Epidermal melanocyte (primary cell): ENCODE measurements at regions not wholly inside any gene's neighbourhood (a gene's known extent, or its start where the extent isn't known, plus 50 kb on each side); places are given as distances from the start of the nearest gene placed in this dataset.
"Not testable (repeated sequence)": the region's sequence is repeated elsewhere in the genome, so short reads cannot be mapped to it uniquely, and the experiment has no call there.

ENCODE experiments used
- DNase-seq: peaks from one replicate; pipeline ENCODE4 v3.0.0; 2011; ENCODE audit warnings: low spot score; ENCODE audit not compliant: insufficient read length

- no peak for DNase-seq
Observed at GRCh38 chr14:53367644-53368026, 214.5 kb upstream of the DDHD1 start.

- no peak for DNase-seq
Observed at GRCh38 chr14:53365486-53366130, 212.5 kb upstream of the DDHD1 start.

- DNase-seq, result not testable (repeated sequence)
Observed at GRCh38 chr14:53362916-53363315, 209.8 kb upstream of the DDHD1 start.

- no peak for DNase-seq
Observed at GRCh38 chr14:53360829-53361228, 207.7 kb upstream of the DDHD1 start.

- no peak for DNase-seq
Observed at GRCh38 chr14:53358166-53358565, 205.0 kb upstream of the DDHD1 start.

- DNase-seq, result no peak
Observed at GRCh38 chr14:53356361-53357150, 203.4 kb upstream of the DDHD1 start.

- DNase-seq, result peak; percentile 16
Observed at GRCh38 chr14:53355581-53356112, 202.5 kb upstream of the DDHD1 start.

GRCh38 chr14:53354336-53354735 is 201.2 kb upstream of the DDHD1 start:
- no peak for DNase-seq

- DNase-seq, result no peak
Observed at GRCh38 chr14:53350866-53351265, 197.7 kb upstream of the DDHD1 start.

GRCh38 chr14:53350429-53350828 is 197.3 kb upstream of the DDHD1 start:
- no peak for DNase-seq

GRCh38 chr14:53346988-53347387 is 193.9 kb upstream of the DDHD1 start:
- DNase-seq, result no peak

- DNase-seq, result no peak
Observed at GRCh38 chr14:53341324-53341723, 188.2 kb upstream of the DDHD1 start.

GRCh38 chr14:53338192-53338591 is 185.1 kb upstream of the DDHD1 start:
- DNase-seq, result no peak

- no peak for DNase-seq
Observed at GRCh38 chr14:53336729-53337128, 183.6 kb upstream of the DDHD1 start.

GRCh38 chr14:53333809-53334208 is 180.7 kb upstream of the DDHD1 start:
- DNase-seq, result no peak

GRCh38 chr14:53331921-53332320 is 178.8 kb upstream of the DDHD1 start:
- no peak for DNase-seq

- DNase-seq, result no peak
Observed at GRCh38 chr14:53331247-53331646, 178.1 kb upstream of the DDHD1 start.

- no peak for DNase-seq
Observed at GRCh38 chr14:53330441-53330840, 177.3 kb upstream of the DDHD1 start.

GRCh38 chr14:53328841-53329240 is 175.7 kb upstream of the DDHD1 start:
- DNase-seq, result no peak

- DNase-seq, result no peak
Observed at GRCh38 chr14:53327716-53328115, 174.6 kb upstream of the DDHD1 start.

- no peak for DNase-seq
Observed at GRCh38 chr14:53325176-53325806, 172.2 kb upstream of the DDHD1 start.

GRCh38 chr14:53316504-53316903 is 163.4 kb upstream of the DDHD1 start:
- no peak for DNase-seq
